SK-N-SH (cell line): ENCODE measurements at regions not wholly inside any gene's neighbourhood (a gene's known extent, or its start where the extent isn't known, plus 50 kb on each side); places are given as distances from the start of the nearest gene placed in this dataset.

Experiments
- CTCF ChIA-PET: fragments of 300-600, 350-600 bp; formaldehyde crosslinking; extraction: SDS; loops from one replicate; lab custom pipeline; 2021; lab: Yijun Ruan, JAX
- POLR2A ChIA-PET: fragments of 350-600 bp; sonication (Branson Sonifier 250); formaldehyde crosslinking; extraction: SDS; loops from one replicate; lab custom pipeline; 2020; ENCODE audit warnings: antibody characterized with exemption, inconsistent platforms; lab: Yijun Ruan, JAX
- DNase-seq: peaks from one replicate; pipeline ENCODE4 v3.0.0; 2012
- H2AFZ ChIP-seq: fragments of 200-600 bp; sonication (generic); 2 replicates; pipeline ENCODE4 v1.8.1; 2016; ENCODE audit warnings: antibody characterized with exemption, mild to moderate bottlenecking, low read depth
- H3F3A ChIP-seq: fragments of 200-600 bp; sonication (generic); replicated peaks from 2 replicates; pipeline ENCODE3; 2016; ENCODE audit warnings: antibody characterized with exemption, mild to moderate bottlenecking; ENCODE audit not compliant: insufficient read depth
- H3K27ac ChIP-seq, 2 experiments: fragments of 200-500 bp in 1 of 2; fragments of 200-600 bp in 1 of 2; sonication (Bioruptor generic) in 1 of 2; sonication (generic), shearing (Covaris generic) in 1 of 2; 2 replicates each; pipeline versions ENCODE4 v1.5.1 to v1.6.1; 2014 to 2016; ENCODE audit warnings: low read depth in 2 of 2, inconsistent platforms in 1 of 2, low read length in 1 of 2, mild to moderate bottlenecking in 1 of 2, mixed read lengths in 1 of 2
- H3K27me3 ChIP-seq: fragments of 200-600 bp; sonication (generic), shearing (Covaris generic); 2 replicates; pipeline ENCODE4 v1.6.1; 2016; ENCODE audit warnings: mixed run types; ENCODE audit not compliant: insufficient read depth
- H3K36me3 ChIP-seq, 2 experiments: fragments of 200-500 bp in 1 of 2; fragments of 200-600 bp in 1 of 2; sonication (Bioruptor generic) in 1 of 2; sonication (generic) in 1 of 2; replicated peaks in 1 of 2; 2 replicates each; pipeline versions ENCODE3 to v1.5.1; 2014 to 2016; ENCODE audit warnings: low read length in 1 of 2, mild to moderate bottlenecking in 1 of 2; ENCODE audit not compliant: insufficient read depth in 2 of 2, control insufficient read depth in 1 of 2
- H3K4me1 ChIP-seq, 2 experiments: fragments of 200-500 bp in 1 of 2; fragments of 200-600 bp in 1 of 2; sonication (Bioruptor generic) in 1 of 2; sonication (generic), shearing (Covaris generic) in 1 of 2; 2 replicates each; pipeline versions ENCODE4 v1.5.1 to v1.6.1; 2014 to 2016; ENCODE audit warnings: low read depth in 1 of 2, low read length in 1 of 2, mixed run types in 1 of 2; ENCODE audit not compliant: insufficient read depth in 2 of 2, control insufficient read depth in 1 of 2
- H3K4me2 ChIP-seq: fragments of 200-600 bp; sonication (generic), shearing (Covaris generic); 2 replicates; pipeline ENCODE4 v1.6.1; 2017; ENCODE audit warnings: mixed run types
- H3K4me3 ChIP-seq, 2 experiments: fragments of 200-500 bp in 1 of 2; fragments of 200-600 bp in 1 of 2; sonication (Bioruptor generic) in 1 of 2; sonication (generic), shearing (Covaris generic) in 1 of 2; 2 replicates each; pipeline versions ENCODE4 v1.5.1 to v1.8.1; 2014 to 2016; ENCODE audit warnings: low read depth in 2 of 2, inconsistent platforms in 1 of 2, low read length in 1 of 2, mild to moderate bottlenecking in 1 of 2, mixed read lengths in 1 of 2, moderate library complexity in 1 of 2
- H3K79me2 ChIP-seq: fragments of 200-600 bp; sonication (generic); 2 replicates; pipeline ENCODE4 v1.8.1; 2017; ENCODE audit warnings: mild to moderate bottlenecking; ENCODE audit not compliant: insufficient read depth
- H3K9ac ChIP-seq: fragments of 200-600 bp; sonication (generic); 2 replicates; pipeline ENCODE4 v1.6.1; 2017; ENCODE audit warnings: mixed run types
- H3K9me2 ChIP-seq: fragments of 200-600 bp; sonication (generic); 2 replicates; pipeline ENCODE4 v1.6.1; 2017; ENCODE audit warnings: mixed run types
- H3K9me3 ChIP-seq: fragments of 200-600 bp; sonication (generic); 2 replicates; pipeline ENCODE4 v1.6.1; 2017; ENCODE audit warnings: mixed run types, mild to moderate bottlenecking, moderate library complexity
- H4K20me1 ChIP-seq: fragments of 200-600 bp; sonication (generic); 2 replicates; pipeline ENCODE4 v1.6.1; 2017; ENCODE audit warnings: mild to moderate bottlenecking, mixed run types; ENCODE audit not compliant: insufficient read depth
- CHD2 ChIP-seq: fragments of 150-350 bp; IDR thresholded peaks from 2 replicates; pipeline ENCODE4 v1.6.1; 2018; ENCODE audit warnings: low read length; ENCODE audit not compliant: partially characterized antibody
- ELF1 ChIP-seq: IDR thresholded peaks from 2 replicates; pipeline ENCODE4 v1.4.0; 2012
- EZH2phosphoT487 ChIP-seq: fragments of 200-600 bp; sonication (generic); IDR thresholded peaks from 2 replicates; pipeline ENCODE4 v1.6.1; 2017; ENCODE audit warnings: low read depth, mixed run types, mild to moderate bottlenecking, antibody characterized with exemption, moderate library complexity, borderline replicate concordance
- FOXJ3 ChIP-seq: sonication (generic); formaldehyde crosslinking; IDR thresholded peaks from 2 replicates; pipeline ENCODE4 v1.5.1; 2020; ENCODE audit warnings: mild to moderate bottlenecking, missing genetic modification reagents
- NRF1 ChIP-seq: IDR thresholded peaks from 2 replicates; pipeline ENCODE4 v1.6.1; 2012; ENCODE audit warnings: low read depth, mild to moderate bottlenecking, low read length
- RAD21 ChIP-seq: IDR thresholded peaks from 2 replicates; pipeline ENCODE4 v1.6.1; 2012; ENCODE audit warnings: mild to moderate bottlenecking, low read length
- SIN3A ChIP-seq: IDR thresholded peaks from 2 replicates; pipeline ENCODE4 v1.6.1; 2012; ENCODE audit warnings: low read depth, mild to moderate bottlenecking, low read length, moderate library complexity, borderline replicate concordance
- SMC3 ChIP-seq: IDR thresholded peaks from 2 replicates; pipeline ENCODE4 v1.6.1; 2012; ENCODE audit warnings: low read depth, low read length, improper control_type of control experiment
- TAF1 ChIP-seq: IDR thresholded peaks from 2 replicates; pipeline ENCODE4 v1.6.1; 2012; ENCODE audit warnings: low read depth, mild to moderate bottlenecking, low read length, moderate library complexity, borderline replicate concordance
- WGBS: methylation state at CpG from one replicate; pipeline ENCODE4 v1.1.6; 2017; ENCODE audit warnings: low lambda C conversion rate; 5-methylcytosine and 5-hydroxymethylcytosine counted together
- TF ChIP-seq, protein P1 (sequence below): fragments of 150-350 bp; IDR thresholded peaks from 2 replicates; pipeline ENCODE4 v1.6.1; 2016; ENCODE audit warnings: mild to moderate bottlenecking, low read depth, low read length
- TF ChIP-seq, protein P2 (sequence below): IDR thresholded peaks from 2 replicates; pipeline ENCODE4; 2012
- TF ChIP-seq, protein P3 (sequence below): IDR thresholded peaks from 2 replicates; pipeline ENCODE4 v1.4.0; 2012; ENCODE audit warnings: low read depth, borderline replicate concordance
- TF ChIP-seq, protein P4 (sequence below): IDR thresholded peaks from 2 replicates; pipeline ENCODE4 v1.4.0; 2012; ENCODE audit warnings: low read depth, borderline replicate concordance
- TF ChIP-seq, protein P5 (sequence below): IDR thresholded peaks from 2 replicates; pipeline ENCODE4 v1.4.0; 2012; ENCODE audit warnings: low read depth

DNA sequence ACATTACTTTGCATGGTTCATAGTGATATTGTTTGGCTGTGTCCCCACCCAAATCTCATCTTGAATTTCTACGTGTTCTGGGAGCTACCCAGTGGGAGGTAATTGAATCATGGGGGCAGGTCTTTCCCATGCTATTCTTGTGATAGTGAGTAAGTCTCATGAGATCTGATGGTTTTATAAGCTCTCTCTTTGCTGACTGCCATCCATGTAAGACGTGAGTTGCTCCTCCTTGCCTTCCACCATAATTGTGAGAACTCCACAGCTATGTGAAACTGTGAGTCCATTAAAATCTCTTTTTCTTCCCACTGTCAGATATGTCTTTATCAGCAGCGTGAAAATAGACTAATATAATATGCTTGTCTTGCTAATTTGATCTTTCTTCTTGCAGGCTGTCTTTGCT lies 200.4 kb upstream of the NOX3 start:
- Histone ChIP-seq H3K9me2 (no peaks in the 10 kb centered on the region), H3K9me3 (no peaks in the 10 kb centered on the region), H3K36me3 (no peaks in the 10 kb centered on the region), H3F3A (no peaks in the 10 kb centered on the region)
- WGBS = 62% methylated on average over 3 of the region's 3 CpGs
- DNase-seq = no peak
- TF ChIP-seq SMC3 = no peak
- TF ChIP-seq EZH2phosphoT487 = no peak
- TF ChIP-seq, protein P1, sequence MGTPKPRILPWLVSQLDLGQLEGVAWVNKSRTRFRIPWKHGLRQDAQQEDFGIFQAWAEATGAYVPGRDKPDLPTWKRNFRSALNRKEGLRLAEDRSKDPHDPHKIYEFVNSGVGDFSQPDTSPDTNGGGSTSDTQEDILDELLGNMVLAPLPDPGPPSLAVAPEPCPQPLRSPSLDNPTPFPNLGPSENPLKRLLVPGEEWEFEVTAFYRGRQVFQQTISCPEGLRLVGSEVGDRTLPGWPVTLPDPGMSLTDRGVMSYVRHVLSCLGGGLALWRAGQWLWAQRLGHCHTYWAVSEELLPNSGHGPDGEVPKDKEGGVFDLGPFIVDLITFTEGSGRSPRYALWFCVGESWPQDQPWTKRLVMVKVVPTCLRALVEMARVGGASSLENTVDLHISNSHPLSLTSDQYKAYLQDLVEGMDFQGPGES = no peak
- no peak for TF ChIP-seq SIN3A
- TF ChIP-seq, protein P2, sequence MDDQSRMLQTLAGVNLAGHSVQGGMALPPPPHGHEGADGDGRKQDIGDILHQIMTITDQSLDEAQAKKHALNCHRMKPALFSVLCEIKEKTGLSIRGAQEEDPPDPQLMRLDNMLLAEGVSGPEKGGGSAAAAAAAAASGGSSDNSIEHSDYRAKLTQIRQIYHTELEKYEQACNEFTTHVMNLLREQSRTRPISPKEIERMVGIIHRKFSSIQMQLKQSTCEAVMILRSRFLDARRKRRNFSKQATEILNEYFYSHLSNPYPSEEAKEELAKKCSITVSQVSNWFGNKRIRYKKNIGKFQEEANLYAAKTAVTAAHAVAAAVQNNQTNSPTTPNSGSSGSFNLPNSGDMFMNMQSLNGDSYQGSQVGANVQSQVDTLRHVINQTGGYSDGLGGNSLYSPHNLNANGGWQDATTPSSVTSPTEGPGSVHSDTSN = no peak
- no peak for TF ChIP-seq FOXJ3 (CRISPR knock-in tag)
- TF ChIP-seq RAD21 = no peak
- TF ChIP-seq CHD2 = no peak
- no peak for TF ChIP-seq NRF1
- TF ChIP-seq, protein P3, sequence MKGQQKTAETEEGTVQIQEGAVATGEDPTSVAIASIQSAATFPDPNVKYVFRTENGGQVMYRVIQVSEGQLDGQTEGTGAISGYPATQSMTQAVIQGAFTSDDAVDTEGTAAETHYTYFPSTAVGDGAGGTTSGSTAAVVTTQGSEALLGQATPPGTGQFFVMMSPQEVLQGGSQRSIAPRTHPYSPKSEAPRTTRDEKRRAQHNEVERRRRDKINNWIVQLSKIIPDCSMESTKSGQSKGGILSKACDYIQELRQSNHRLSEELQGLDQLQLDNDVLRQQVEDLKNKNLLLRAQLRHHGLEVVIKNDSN = no peak
- TF ChIP-seq, protein P4, sequence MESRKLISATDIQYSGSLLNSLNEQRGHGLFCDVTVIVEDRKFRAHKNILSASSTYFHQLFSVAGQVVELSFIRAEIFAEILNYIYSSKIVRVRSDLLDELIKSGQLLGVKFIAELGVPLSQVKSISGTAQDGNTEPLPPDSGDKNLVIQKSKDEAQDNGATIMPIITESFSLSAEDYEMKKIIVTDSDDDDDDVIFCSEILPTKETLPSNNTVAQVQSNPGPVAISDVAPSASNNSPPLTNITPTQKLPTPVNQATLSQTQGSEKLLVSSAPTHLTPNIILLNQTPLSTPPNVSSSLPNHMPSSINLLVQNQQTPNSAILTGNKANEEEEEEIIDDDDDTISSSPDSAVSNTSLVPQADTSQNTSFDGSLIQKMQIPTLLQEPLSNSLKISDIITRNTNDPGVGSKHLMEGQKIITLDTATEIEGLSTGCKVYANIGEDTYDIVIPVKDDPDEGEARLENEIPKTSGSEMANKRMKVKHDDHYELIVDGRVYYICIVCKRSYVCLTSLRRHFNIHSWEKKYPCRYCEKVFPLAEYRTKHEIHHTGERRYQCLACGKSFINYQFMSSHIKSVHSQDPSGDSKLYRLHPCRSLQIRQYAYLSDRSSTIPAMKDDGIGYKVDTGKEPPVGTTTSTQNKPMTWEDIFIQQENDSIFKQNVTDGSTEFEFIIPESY = no peak
- no peak for TF ChIP-seq TAF1
- TF ChIP-seq ELF1 = no peak
- TF ChIP-seq, protein P5, sequence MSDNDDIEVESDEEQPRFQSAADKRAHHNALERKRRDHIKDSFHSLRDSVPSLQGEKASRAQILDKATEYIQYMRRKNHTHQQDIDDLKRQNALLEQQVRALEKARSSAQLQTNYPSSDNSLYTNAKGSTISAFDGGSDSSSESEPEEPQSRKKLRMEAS = no peak
- TF ChIP-seq, all 33 proteins: peak for 0
- Histone ChIP-seq H3K27ac (no peak overlapping the region), H3K9ac (no peak overlapping the region), H3K27me3 (no peaks in the 10 kb centered on the region), H3K4me2 (no peak overlapping the region), H3K79me2 (no peaks in the 10 kb centered on the region), H3K4me3 (no peak overlapping the region), H3K4me1 (peaks cover 0 to 2% of the 10 kb centered on the region in 2 experiments; a peak in 1 of 4 replicates), H2AFZ (no peak overlapping the region), H4K20me1 (no peaks in the 10 kb centered on the region)
- POLR2A ChIA-PET = no interaction called here
- CTCF ChIA-PET = no interaction called here
